ENCODE measurements at regions not wholly inside any gene's neighbourhood (a gene's known extent, or its start where the extent isn't known, plus 50 kb on each side); places are given as distances from the start of the nearest gene placed in this dataset.

DNA sequence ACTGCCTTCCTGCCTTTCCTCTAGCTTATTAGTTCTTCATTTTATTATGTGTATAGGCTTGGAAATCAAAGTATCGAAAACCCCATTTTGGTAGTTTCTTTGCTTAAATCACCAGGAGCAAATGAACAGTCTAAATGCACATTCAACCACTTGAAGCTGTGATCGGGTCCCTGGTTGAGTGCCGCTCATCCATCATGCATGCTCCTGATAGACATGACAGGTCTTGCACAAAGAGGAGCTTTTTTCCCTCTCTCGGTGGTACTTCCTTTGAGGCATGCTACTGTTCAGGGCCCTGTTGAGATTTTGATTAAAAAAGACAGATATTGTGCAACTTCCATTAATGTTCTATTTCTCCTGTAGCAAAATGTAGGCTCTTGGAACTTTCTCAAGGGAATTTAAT lies 185.8 kb downstream of the OLFM4 start:
- no peaks in the 10 kb centered on the region for H3K36me3 ChIP-seq
- intact Hi-C loops (cut with DNase I; ENCODE audit: low total_unique reads) = no loop called here
- H3K9me3 ChIP-seq = no peaks in the 10 kb centered on the region
- no peaks in the 10 kb centered on the region for H3K4me1 ChIP-seq
- no peaks in the 10 kb centered on the region for H3K27me3 ChIP-seq
- H3K27ac ChIP-seq = no peak overlapping the region
- H3K4me3 ChIP-seq = no peak overlapping the region
- DNase-seq = no peak
- TF ChIP-seq, protein P1, sequence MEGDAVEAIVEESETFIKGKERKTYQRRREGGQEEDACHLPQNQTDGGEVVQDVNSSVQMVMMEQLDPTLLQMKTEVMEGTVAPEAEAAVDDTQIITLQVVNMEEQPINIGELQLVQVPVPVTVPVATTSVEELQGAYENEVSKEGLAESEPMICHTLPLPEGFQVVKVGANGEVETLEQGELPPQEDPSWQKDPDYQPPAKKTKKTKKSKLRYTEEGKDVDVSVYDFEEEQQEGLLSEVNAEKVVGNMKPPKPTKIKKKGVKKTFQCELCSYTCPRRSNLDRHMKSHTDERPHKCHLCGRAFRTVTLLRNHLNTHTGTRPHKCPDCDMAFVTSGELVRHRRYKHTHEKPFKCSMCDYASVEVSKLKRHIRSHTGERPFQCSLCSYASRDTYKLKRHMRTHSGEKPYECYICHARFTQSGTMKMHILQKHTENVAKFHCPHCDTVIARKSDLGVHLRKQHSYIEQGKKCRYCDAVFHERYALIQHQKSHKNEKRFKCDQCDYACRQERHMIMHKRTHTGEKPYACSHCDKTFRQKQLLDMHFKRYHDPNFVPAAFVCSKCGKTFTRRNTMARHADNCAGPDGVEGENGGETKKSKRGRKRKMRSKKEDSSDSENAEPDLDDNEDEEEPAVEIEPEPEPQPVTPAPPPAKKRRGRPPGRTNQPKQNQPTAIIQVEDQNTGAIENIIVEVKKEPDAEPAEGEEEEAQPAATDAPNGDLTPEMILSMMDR (IDR thresholded peaks at IDR 0.05) = no peak

DNA sequence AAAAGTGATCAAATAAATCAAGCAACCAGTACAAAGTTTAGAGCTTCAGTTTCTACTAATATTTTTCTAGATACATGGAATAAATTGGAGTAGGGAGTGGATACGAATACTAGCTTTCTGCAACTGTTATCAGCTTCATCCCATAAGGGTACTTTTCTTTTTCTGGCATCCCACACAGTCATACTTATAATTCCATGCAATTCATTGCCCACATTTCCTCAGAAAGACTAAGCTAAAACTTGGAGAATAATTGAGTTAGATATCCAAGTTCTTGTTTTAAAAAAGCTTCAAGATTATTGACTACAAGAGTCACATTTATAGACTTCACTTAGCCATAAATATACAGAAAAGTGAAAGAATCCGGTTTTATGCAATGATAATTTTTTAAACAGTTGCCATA lies 186.9 kb downstream of the OLFM4 start:
- Histone ChIP-seq H3K9me3 (no peaks in the 10 kb centered on the region), H3K4me1 (no peaks in the 10 kb centered on the region), H3K27me3 (no peaks in the 10 kb centered on the region), H3K27ac (no peak overlapping the region), H3K36me3 (no peaks in the 10 kb centered on the region), H3K4me3 (no peak overlapping the region)
- intact Hi-C loops (cut with DNase I; ENCODE audit: low total_unique reads) = no loop called here
- TF ChIP-seq, protein P1 (IDR thresholded peaks at IDR 0.05) = no peak
- no peak for DNase-seq

DNA sequence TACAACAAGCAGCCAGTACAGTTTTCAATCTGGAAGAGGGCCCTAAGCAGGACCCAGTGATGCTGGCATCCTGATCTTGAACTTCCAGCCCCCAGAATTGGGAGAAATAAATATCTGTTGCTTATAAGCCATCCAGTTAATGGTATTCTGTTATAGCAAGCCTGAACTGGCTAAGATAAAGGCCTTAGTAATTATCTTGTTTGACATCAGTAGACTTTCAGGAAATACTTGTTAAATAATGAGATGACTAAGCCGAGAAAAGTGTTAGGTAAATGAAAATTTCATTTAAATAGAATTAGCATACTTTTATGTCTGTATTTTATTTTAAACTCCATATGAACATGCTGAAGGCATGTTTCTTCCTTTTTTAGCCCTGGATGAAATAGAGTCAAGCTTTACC lies 188.2 kb downstream of the OLFM4 start:
- H3K36me3 ChIP-seq = no peaks in the 10 kb centered on the region
- no peaks in the 10 kb centered on the region for H3K9me3 ChIP-seq

DNA sequence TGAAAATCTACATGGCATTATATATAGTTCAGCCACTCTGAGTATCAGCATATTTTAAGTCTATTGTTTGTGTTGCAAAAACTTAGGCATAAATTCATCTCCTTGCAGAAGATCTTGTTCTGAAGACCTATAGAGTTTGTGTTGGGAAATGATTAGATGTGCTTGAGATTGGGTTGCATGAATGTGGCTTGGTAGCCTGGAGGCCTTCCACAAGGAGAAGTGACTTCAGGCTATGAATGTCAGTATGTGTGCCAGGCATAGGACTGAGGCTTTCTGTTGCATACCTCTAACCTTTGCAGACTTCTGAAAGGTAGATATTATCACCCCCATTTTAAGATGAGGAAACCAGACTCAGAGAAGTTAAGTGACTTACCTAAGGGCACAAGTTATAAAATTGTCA lies 188.6 kb downstream of the OLFM4 start:
- Histone ChIP-seq H3K4me3 (no peak overlapping the region), H3K9me3 (no peaks in the 10 kb centered on the region), H3K4me1 (no peaks in the 10 kb centered on the region), H3K36me3 (no peaks in the 10 kb centered on the region), H3K27ac (no peak overlapping the region), H3K27me3 (no peaks in the 10 kb centered on the region)
- no peak for DNase-seq
- TF ChIP-seq, protein P1 (IDR thresholded peaks at IDR 0.05) = no peak
- intact Hi-C loops (cut with DNase I; ENCODE audit: low total_unique reads) = no loop called here

More for the DNA sequence above, 188.2 kb downstream of the OLFM4 start:
- TF ChIP-seq, protein P1 (IDR thresholded peaks at IDR 0.05) = no peak
- Histone ChIP-seq H3K4me1 (no peaks in the 10 kb centered on the region), H3K4me3 (no peak overlapping the region), H3K27me3 (no peaks in the 10 kb centered on the region), H3K27ac (no peak overlapping the region)
- intact Hi-C loops (cut with DNase I; ENCODE audit: low total_unique reads) = no loop called here
- DNase-seq = no peak

DNA sequence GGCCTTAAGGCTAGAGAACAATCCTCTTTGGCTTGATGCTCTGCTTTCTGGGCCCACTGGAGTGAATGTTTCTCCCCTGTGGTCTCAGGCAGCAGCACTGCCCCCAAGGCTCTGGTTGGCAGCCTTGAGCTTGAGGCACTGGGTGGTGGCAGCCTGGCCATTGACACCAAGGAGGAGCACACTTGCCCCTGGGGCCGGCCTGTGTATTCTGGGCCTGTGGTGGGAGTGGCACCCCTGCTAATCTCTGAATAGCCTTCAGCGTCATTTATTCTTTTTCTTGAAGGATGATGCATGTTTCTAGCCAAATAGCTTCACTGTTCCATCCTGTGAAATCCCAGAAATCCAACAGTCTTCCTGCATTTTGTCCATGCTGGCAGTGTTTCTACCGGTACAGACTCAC lies 191.4 kb downstream of the OLFM4 start:
- Histone ChIP-seq H3K27me3 (no peaks in the 10 kb centered on the region), H3K27ac (no peak overlapping the region), H3K9me3 (no peaks in the 10 kb centered on the region), H3K36me3 (no peaks in the 10 kb centered on the region), H3K4me3 (no peak overlapping the region), H3K4me1 (no peaks in the 10 kb centered on the region)
- intact Hi-C loops (cut with DNase I; ENCODE audit: low total_unique reads) = no loop called here
- TF ChIP-seq, protein P1 (IDR thresholded peaks at IDR 0.05) = no peak
- no peak for DNase-seq

DNA sequence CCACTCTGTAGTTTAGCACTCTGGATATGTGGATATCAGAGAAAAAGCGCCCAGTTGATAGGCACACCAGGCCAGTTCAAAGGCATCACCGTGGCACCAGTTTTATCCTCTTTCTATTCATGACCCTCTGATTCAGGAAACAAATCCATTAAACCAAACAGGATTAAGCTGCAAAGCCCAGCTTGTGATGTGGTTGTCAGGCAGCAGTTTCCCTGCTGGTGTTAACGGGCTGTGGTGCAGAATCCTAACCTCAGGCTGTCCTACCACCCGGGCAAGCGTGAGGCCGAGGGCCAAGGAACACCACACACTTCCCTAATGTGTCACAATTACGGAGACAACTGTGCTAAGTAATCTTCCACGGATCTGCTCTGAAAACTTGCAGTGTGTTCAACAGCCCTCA lies 209.1 kb downstream of the OLFM4 start:
- Histone ChIP-seq H3K27ac (no peak overlapping the region), H3K9me3 (no peaks in the 10 kb centered on the region), H3K4me1 (no peaks in the 10 kb centered on the region), H3K36me3 (no peaks in the 10 kb centered on the region), H3K27me3 (peaks cover 0 to 7% of the 10 kb centered on the region in 2 donors), H3K4me3 (no peak overlapping the region)
- TF ChIP-seq, protein P1 (IDR thresholded peaks at IDR 0.05) = no peak
- intact Hi-C loops (cut with DNase I; ENCODE audit: low total_unique reads) = no loop called here
- no peak for DNase-seq

Data from tibial artery (tissue), 4 donors.